Hepatocyte (in vitro differentiated cells): ENCODE measurements at regions not wholly inside any gene's neighbourhood (a gene's known extent, or its start where the extent isn't known, plus 50 kb on each side); places are given as distances from the start of the nearest gene placed in this dataset.

ENCODE experiments used
- CTCF ChIP-seq: fragments of 200-600 bp; sonication (generic); IDR thresholded peaks from 2 replicates; pipeline ENCODE4 v1.5.1; 2016; ENCODE audit warnings: antibody characterized with exemption, mild to moderate bottlenecking; ENCODE audit not compliant: poor library complexity
- EZH2 ChIP-seq: fragments of 200-600 bp; sonication (generic); IDR thresholded peaks from 2 replicates; pipeline ENCODE4 v1.6.1; 2016; ENCODE audit warnings: antibody characterized with exemption, mild to moderate bottlenecking, borderline replicate concordance
- EZH2phosphoT487 ChIP-seq: fragments of 200-600 bp; sonication (generic); IDR thresholded peaks from one replicate; pipeline ENCODE4 v1.6.1; 2018; ENCODE audit warnings: antibody characterized with exemption, mild to moderate bottlenecking, low read depth, moderate library complexity; ENCODE audit not compliant: unreplicated experiment, severe bottlenecking

- TF ChIP-seq EZH2phosphoT487: no peak
- no peak for TF ChIP-seq CTCF
- TF ChIP-seq EZH2: no peak
These were observed 146.4 kb downstream of the RBFOX3 start for GRCh38 chr17:79464318-79465010.
